Fibroblast of lung (primary cell): ENCODE measurements at regions not wholly inside any gene's neighbourhood (a gene's known extent, or its start where the extent isn't known, plus 50 kb on each side); places are given as distances from the start of the nearest gene placed in this dataset.

ENCODE experiments used
- EZH2 ChIP-seq: IDR thresholded peaks from 2 replicates; pipeline ENCODE4 v1.5.1; 2012; ENCODE audit warnings: low read length, control low read depth, mild to moderate bottlenecking; ENCODE audit errors: missing control alignments
- TF ChIP-seq, protein P1 (sequence below), 2 donors: IDR thresholded peaks in 1 of 2; conservative IDR thresholded peaks in 1 of 2; 1 replicate in 1 of 2; 2 replicates in 1 of 2; pipeline ENCODE4 v1.5.1; 2011 to 2012; ENCODE audit warnings: low read length in 2 of 2, control low read depth in 1 of 2, inconsistent platforms in 1 of 2, low read depth in 1 of 2, mild to moderate bottlenecking in 1 of 2

DNA sequence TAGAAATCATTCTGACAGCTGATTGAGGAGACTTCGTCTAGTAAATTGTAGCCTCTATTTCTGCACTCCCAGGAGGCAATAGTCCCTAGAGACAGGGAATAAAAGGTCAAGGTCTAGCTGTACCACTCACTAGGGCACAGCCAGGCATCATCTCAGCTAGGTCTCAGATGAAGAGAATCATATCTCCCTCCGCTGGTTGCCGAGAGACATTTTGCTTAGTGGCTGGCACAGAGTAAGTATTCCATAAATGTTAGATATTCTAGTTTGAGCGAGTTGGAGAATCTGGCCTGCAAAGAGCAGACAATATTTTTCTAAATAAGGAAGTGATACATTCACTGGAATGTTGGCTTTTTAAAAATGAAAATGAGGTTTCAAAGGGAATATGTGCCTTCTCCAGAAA, 180.4 kb upstream of the ACTBL2 start:
- TF ChIP-seq, protein P1, sequence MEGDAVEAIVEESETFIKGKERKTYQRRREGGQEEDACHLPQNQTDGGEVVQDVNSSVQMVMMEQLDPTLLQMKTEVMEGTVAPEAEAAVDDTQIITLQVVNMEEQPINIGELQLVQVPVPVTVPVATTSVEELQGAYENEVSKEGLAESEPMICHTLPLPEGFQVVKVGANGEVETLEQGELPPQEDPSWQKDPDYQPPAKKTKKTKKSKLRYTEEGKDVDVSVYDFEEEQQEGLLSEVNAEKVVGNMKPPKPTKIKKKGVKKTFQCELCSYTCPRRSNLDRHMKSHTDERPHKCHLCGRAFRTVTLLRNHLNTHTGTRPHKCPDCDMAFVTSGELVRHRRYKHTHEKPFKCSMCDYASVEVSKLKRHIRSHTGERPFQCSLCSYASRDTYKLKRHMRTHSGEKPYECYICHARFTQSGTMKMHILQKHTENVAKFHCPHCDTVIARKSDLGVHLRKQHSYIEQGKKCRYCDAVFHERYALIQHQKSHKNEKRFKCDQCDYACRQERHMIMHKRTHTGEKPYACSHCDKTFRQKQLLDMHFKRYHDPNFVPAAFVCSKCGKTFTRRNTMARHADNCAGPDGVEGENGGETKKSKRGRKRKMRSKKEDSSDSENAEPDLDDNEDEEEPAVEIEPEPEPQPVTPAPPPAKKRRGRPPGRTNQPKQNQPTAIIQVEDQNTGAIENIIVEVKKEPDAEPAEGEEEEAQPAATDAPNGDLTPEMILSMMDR (conservative IDR thresholded peaks at IDR 0.05 in 1 of 2, IDR thresholded peaks at IDR 0.05 in 1 of 2; ENCODE audit: low read depth in 1 of 2, low read length in 2 of 2) = no peak
- TF ChIP-seq EZH2 = no peak
